ENCODE measurements at regions not wholly inside any gene's neighbourhood (a gene's known extent, or its start where the extent isn't known, plus 50 kb on each side); places are given as distances from the start of the nearest gene placed in this dataset.

GRCh38 chr1:60835649-60836048 is 246.7 kb upstream of the NFIA start:
- TF ChIP-seq CTCF (IDR thresholded peaks at IDR 0.05; ENCODE audit: low read depth, low read length): no peak

GRCh38 chr1:60833173-60833572 is 249.2 kb upstream of the NFIA start:
- DNase-seq (ENCODE audit: low read depth, low spot score): no peak
- TF ChIP-seq CTCF (IDR thresholded peaks at IDR 0.05; ENCODE audit: low read depth, low read length): no peak
- POLR2A ChIA-PET: no interaction called here
- Histone ChIP-seq H3K27ac (ENCODE audit: low read depth, low read length) (no peak overlapping the region), H3K4me3 (ENCODE audit: low read depth, low read length) (no peak overlapping the region), H3K9me3 (ENCODE audit: control insufficient read depth, insufficient read depth, low read length) (no peaks in the 10 kb centered on the region), H3K27me3 (ENCODE audit: control insufficient read depth, insufficient read depth, low read length) (no peaks in the 10 kb centered on the region)
- CTCF ChIA-PET: no interaction called here

More at GRCh38 chr1:60835649-60836048, 246.7 kb upstream of the NFIA start:
- Histone ChIP-seq H3K9me3 (ENCODE audit: control insufficient read depth, insufficient read depth, low read length) (no peaks in the 10 kb centered on the region), H3K4me3 (ENCODE audit: low read depth, low read length) (no peak overlapping the region), H3K27me3 (ENCODE audit: control insufficient read depth, insufficient read depth, low read length) (no peaks in the 10 kb centered on the region), H3K27ac (ENCODE audit: low read depth, low read length) (no peak overlapping the region)
- DNase-seq (ENCODE audit: low read depth, low spot score): no peak
- POLR2A ChIA-PET: no interaction called here
- CTCF ChIA-PET: interaction anchor here (1.4 kb wide), 1 partner anchor 13 kb away, joined by 6 read pairs; no protein-coding TSS in a partner anchor

GRCh38 chr1:60832367-60832766 is 250.0 kb upstream of the NFIA start:
- ChIA-PET CTCF (no interaction called here), POLR2A (no interaction called here)
- no peak for DNase-seq (ENCODE audit: low read depth, low spot score)
- H3K4me3 ChIP-seq (ENCODE audit: low read depth, low read length): no peak overlapping the region
- H3K9me3 ChIP-seq (ENCODE audit: control insufficient read depth, insufficient read depth, low read length): no peaks in the 10 kb centered on the region
- no peak for TF ChIP-seq CTCF (IDR thresholded peaks at IDR 0.05; ENCODE audit: low read depth, low read length)
- H3K27ac ChIP-seq (ENCODE audit: low read depth, low read length): no peak overlapping the region
- H3K27me3 ChIP-seq (ENCODE audit: control insufficient read depth, insufficient read depth, low read length): no peaks in the 10 kb centered on the region

- ChIA-PET POLR2A (no interaction called here), CTCF (no interaction called here)
- no peaks in the 10 kb centered on the region for H3K9me3 ChIP-seq (ENCODE audit: control insufficient read depth, insufficient read depth, low read length)
- no peak overlapping the region for H3K27ac ChIP-seq (ENCODE audit: low read depth, low read length)
- no peaks in the 10 kb centered on the region for H3K27me3 ChIP-seq (ENCODE audit: control insufficient read depth, insufficient read depth, low read length)
- DNase-seq (ENCODE audit: low read depth, low spot score): no peak
- TF ChIP-seq CTCF (IDR thresholded peaks at IDR 0.05; ENCODE audit: low read depth, low read length): no peak
- H3K4me3 ChIP-seq (ENCODE audit: low read depth, low read length): no peak overlapping the region
Observed at GRCh38 chr1:60831780-60832179, 250.6 kb upstream of the NFIA start.

- no peak for DNase-seq (ENCODE audit: low read depth, low spot score)
- Histone ChIP-seq H3K4me3 (ENCODE audit: low read depth, low read length) (no peak overlapping the region), H3K27ac (ENCODE audit: low read depth, low read length) (no peak overlapping the region), H3K9me3 (ENCODE audit: control insufficient read depth, insufficient read depth, low read length) (no peaks in the 10 kb centered on the region), H3K27me3 (ENCODE audit: control insufficient read depth, insufficient read depth, low read length) (no peaks in the 10 kb centered on the region)
- POLR2A ChIA-PET: no interaction called here
- TF ChIP-seq CTCF (IDR thresholded peaks at IDR 0.05; ENCODE audit: low read depth, low read length): no peak
- CTCF ChIA-PET: interaction anchor here (0.5 kb wide), 1 partner anchor 624 kb away, joined by 3 read pairs; no protein-coding TSS in a partner anchor
Observed at GRCh38 chr1:60828944-60829343, 253.4 kb upstream of the NFIA start.
